ENCODE measurements at regions not wholly inside any gene's neighbourhood (a gene's known extent, or its start where the extent isn't known, plus 50 kb on each side); places are given as distances from the start of the nearest gene placed in this dataset.
"Not testable (repeated sequence)": the region's sequence is repeated elsewhere in the genome, so short reads cannot be mapped to it uniquely, and the experiment has no call there.

DNA sequence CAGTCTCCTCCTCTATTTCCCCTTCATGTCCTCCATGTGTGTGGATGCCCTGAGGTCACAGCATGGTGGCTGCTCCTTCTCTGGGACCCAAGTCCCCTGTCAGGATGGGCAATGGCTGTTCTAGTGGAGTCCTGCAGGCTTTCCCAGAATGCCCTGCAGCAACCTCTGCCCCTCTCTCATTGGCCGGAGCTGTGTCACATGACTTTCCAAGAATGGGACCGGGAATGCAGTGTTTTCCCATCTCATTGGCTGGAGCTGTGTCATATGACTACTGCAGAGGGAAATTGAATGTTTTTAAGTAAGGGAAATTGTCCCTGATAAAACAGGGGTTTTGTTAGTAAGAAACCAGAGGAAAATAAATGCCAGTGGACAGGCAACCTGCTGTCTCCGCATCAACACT, 365.9 kb downstream of the PTPRU start:
- DNase-seq (ENCODE audit: low read depth in 1 of 2, low spot score in 1 of 2), result no peak
- in situ Hi-C loops (cut with HindIII; ENCODE audit: low pct_unique_long_range_greater_than_20kb, low sequenced_read_pairs), result no loop called here
- no peak for TF ChIP-seq JUND (IDR thresholded peaks at IDR 0.05; ENCODE audit: low read depth)

DNA sequence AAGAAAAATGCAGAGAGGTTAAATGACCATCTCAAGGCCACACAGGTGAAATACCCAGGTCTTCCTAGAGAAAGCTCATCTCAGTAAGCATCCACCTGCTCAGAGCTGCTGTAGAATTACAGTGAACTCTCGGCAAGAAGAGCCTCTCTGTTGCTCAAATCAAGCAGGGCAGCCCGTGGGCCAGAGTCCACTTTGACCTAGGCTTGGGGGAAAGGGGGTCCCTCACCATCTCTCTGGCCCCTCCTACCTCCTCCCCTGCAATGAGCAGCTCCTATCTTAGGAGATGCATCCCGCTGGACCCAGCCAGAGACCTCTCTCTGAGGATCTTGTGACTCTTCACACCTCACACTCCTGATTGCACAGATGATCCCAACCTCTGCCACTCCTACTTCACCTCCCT, 364.7 kb downstream of the PTPRU start:
- in situ Hi-C loops (cut with HindIII; ENCODE audit: low pct_unique_long_range_greater_than_20kb, low sequenced_read_pairs), result no loop called here
- DNase-seq (ENCODE audit: low read depth in 1 of 2, low spot score in 1 of 2), result no peak
- no peak for TF ChIP-seq JUND (IDR thresholded peaks at IDR 0.05; ENCODE audit: low read depth)

DNA sequence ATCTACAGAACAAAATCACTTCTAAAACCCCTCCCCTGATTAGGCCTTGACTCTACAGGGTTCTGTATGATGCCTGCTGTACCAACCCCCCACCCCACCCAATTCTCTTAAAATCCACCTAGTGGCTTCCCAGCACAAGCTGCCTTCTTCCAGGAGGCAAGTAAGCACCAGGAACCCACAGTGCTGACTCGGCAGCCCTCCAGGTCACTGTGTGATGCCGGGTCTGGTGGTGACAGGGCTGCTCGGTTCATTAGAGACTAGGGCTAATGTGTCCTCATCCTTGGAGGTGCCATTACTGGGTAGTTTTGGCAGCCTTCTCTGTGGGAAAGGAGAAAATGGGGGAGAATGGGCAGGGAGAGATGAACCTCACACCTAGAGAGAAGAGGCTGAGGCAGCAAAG, 363.5 kb downstream of the PTPRU start:
- no peak for TF ChIP-seq JUND (IDR thresholded peaks at IDR 0.05; ENCODE audit: low read depth)
- DNase-seq (ENCODE audit: low read depth in 1 of 2, low spot score in 1 of 2), result no peak
- in situ Hi-C loops (cut with HindIII; ENCODE audit: low pct_unique_long_range_greater_than_20kb, low sequenced_read_pairs), result no loop called here

DNA sequence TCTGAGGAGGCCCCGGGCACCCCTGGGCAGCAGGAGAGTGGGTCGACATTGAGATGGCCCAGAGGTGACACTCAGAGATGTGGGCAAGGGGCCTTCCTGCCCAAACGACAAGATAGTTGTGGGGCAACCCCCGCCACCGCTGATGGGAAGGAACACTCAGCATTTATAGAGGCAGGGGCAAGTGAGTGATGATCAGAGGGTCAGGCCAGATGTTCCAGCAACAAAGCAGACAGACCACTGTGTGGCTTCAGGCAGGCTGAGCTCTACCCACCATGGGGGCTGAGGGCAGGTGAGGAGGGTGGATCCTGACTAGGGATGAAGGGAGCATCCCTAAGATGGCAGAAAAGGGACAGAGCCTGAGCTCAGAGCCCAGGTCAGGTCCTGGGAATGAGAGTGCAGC, 362.7 kb downstream of the PTPRU start:
- no peak for TF ChIP-seq JUND (IDR thresholded peaks at IDR 0.05; ENCODE audit: low read depth)
- no peak for DNase-seq (ENCODE audit: low read depth in 1 of 2, low spot score in 1 of 2)
- in situ Hi-C loops (cut with HindIII; ENCODE audit: low pct_unique_long_range_greater_than_20kb, low sequenced_read_pairs), result no loop called here

DNA sequence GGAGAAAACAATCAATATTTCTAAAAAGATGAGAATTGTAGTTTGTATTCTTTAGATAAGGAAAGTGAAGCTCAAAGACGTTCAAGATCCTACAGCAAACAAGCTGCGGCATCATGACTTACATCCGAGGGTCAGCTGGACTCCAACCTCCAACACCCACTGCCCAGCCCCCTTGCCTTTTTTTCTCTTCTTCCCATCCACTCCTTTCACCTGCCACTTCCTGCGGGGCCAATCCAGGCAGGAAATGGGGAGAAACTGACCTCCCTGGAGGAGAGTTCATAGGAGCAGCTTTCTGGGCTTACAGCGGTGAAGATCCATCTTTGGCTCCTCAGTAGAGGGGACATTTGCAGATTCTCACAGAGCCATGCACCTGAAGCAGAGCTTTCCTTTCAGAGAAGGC, 361.5 kb downstream of the PTPRU start:
- no peak for DNase-seq (ENCODE audit: low read depth in 1 of 2, low spot score in 1 of 2)
- TF ChIP-seq JUND (IDR thresholded peaks at IDR 0.05; ENCODE audit: low read depth), result no peak
- in situ Hi-C loops (cut with HindIII; ENCODE audit: low pct_unique_long_range_greater_than_20kb, low sequenced_read_pairs), result no loop called here

DNA sequence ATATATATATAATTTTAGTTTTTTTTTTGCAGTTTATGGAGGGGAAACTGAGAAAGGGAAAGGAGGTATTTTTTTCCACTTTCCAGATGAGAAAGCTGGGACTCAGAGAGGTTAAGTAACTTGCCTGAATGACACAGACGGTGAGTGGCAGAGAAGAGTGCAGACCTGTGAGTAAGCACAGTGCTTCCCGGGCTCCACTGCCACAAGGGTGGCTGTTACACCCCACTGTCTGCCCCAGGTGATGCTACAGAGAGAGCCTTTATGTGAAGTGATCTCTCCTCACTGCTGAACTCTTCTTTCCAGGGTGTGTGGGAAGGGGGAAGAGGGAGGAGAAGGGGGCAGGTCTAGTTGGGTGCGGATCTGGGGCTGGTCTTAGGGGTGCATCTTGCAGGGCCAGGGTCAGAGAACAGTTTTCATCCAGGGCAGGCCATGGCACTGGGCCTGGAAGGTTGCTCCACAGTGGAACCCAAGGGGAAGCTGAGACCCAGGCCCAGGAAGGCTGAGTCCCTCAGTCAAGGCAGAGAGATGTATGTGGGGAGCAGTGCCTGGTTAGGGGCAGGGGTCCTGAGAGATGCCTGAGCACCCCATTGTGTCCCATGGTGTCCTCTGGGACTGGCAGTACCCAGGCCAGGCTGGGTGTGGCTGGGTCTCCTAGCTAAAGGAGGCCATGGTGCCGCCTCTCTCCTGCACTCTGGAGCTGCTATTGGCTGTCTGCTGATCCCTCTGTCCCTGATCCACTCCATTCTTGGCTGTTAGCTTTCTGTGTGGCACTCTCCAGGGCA, 357.5 kb downstream of the PTPRU start:
- no peak for DNase-seq (ENCODE audit: low read depth in 1 of 2, low spot score in 1 of 2)
- TF ChIP-seq JUND (IDR thresholded peaks at IDR 0.05; ENCODE audit: low read depth), result no peak

DNA sequence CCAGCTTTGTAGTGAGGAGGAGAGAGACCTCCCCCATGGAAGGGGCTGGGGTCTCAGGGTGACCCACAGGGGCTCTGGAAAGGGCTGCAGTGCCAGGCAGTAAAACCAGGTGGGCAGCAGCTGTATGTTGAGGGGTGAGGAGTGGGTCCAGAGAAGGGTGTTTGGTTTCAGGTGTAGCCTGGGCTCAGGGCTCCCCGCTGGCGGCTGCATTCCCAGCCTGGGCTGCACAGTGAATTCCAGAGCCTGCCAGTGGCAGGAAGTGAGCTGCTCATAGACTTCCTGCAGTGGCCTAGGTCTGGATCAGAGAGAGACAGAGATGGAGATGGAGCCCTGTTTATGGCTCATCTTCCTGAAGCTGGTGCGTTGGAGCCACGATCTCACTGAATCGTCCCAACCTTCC, 356.4 kb downstream of the PTPRU start:
- in situ Hi-C loops (cut with HindIII; ENCODE audit: low pct_unique_long_range_greater_than_20kb, low sequenced_read_pairs), result no loop called here
- TF ChIP-seq JUND (IDR thresholded peaks at IDR 0.05; ENCODE audit: low read depth), result no peak
- DNase-seq (ENCODE audit: low read depth in 1 of 2, low spot score in 1 of 2), result no peak

More for the DNA sequence above, 357.5 kb downstream of the PTPRU start:
- in situ Hi-C loops (cut with HindIII; ENCODE audit: low pct_unique_long_range_greater_than_20kb, low sequenced_read_pairs), result no loop called here

DNA sequence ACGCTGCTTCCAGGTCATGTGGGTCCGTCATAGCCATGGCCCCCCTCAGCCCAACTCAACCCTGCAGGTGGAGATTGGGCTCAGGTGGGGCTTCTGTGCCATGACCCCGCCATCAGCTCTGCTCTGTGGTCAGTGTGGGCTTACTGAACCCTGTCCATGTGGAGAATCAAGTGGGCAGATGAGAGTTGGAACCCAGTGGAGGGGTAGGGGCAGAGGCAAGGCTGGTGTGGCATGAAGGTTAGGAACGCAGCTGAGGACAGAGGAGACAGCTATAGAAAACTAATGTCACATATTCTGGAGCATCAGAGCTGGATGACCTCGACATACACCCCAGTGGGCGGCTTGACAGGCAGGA, 355.9 kb downstream of the PTPRU start:
- no peak for TF ChIP-seq JUND (IDR thresholded peaks at IDR 0.05; ENCODE audit: low read depth)
- no peak for DNase-seq (ENCODE audit: low read depth in 1 of 2, low spot score in 1 of 2)
- in situ Hi-C loops (cut with HindIII; ENCODE audit: low pct_unique_long_range_greater_than_20kb, low sequenced_read_pairs), result no loop called here

DNA sequence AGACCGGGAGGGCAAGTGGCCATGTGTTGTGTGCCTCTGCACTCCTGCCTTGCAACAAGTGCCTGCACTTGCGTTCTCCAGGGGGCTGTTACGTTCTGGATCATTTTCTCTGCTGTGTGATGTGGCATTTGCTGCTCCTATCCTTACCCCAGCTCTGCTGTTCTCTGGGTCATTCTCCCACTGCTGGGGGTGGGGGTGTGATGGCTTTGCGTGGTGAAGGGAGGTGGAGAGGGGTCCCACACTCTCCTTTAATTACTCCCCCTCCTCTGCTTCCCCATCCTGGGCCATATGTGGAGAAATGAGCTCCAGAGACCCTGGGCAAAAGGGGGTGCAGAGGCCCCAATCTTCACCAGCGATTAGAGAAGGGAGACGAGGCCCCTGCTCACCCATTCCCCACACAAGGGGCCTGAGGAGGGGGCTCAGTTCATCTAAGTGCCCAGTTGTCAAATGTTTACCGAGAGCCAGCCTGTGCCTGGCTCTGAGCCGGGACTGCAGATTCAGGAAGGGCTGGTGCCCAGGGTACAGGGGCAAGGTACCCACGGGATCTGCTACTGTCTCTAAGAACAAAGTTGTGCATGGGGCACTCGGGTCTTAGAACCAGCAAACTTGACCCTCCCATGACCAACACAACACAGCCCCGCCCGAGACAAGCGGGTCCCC, 355.4 kb downstream of the PTPRU start:
- in situ Hi-C loops (cut with HindIII; ENCODE audit: low pct_unique_long_range_greater_than_20kb, low sequenced_read_pairs), result no loop called here
- DNase-seq (ENCODE audit: low read depth in 1 of 2, low spot score in 1 of 2), result no peak
- TF ChIP-seq JUND (IDR thresholded peaks at IDR 0.05; ENCODE audit: low read depth), result no peak

DNA sequence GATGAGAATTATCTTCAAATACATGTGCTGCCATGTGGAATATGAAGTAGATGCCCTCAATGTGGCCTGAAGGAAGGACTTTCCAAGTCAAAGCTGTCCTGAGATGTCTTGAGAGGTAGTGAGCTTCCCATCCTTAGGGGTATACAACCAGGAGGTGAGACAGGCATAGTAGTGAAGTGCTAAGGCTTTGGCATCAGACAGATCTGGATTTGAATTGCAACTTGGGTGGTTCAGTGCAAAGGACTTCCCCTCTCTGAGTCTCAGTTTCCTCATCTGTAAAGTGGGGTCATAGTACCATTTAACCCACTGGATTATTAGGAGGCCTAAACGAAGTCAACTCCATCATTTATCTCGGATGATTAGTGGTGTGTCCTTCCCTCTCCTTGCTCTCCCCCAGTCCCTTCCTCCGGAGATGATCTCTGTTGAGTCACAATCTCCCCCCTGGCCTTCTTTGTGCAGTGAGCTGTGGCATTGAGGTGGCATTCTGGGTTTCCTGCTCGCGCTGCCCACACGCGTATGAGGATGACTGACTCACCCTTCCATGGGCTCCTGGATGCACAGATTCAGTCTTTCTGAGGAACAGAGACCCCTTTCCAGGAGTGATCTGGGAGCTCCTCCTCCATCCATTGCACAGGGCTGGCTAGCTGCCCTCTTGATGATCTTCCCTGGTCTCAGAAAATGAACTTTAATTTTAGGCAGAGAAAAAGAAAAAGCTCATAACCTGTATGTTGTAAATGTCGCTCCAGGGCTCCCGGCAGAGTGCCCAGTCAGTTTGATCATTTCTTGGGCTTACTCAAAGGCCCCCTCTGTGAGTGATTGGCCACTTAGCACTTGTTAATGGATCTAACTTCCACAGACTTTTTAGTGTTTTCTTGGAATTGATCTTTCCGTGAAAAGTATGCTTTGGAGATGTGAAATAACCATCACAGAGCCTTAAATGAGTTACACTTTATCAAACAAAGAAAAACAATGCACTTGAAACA, 354.6 kb downstream of the PTPRU start:
- in situ Hi-C loops (cut with HindIII; ENCODE audit: low pct_unique_long_range_greater_than_20kb, low sequenced_read_pairs), result no loop called here
- no peak for TF ChIP-seq JUND (IDR thresholded peaks at IDR 0.05; ENCODE audit: low read depth)
- DNase-seq (ENCODE audit: low read depth in 1 of 2, low spot score in 1 of 2), result no peak

DNA sequence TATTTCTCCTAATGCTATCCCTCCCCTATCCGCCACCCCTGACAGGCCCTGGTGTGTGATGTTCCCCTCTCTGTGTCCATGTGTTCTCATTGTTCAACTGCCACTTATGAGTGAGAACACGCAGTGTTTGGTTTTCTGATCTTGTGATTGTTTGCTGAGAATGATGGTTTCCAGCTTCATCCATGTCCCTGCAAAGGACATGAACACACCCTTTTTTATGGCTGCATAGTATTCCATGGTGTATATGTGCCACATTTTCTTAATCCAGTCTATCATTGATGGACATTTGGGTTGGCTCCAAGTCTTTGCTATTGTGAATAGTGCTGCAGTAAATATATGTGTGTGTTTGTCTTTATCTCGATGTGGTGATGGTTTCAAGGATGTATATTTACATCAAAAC, 353.4 kb downstream of the PTPRU start:
- in situ Hi-C loops (cut with HindIII; ENCODE audit: low pct_unique_long_range_greater_than_20kb, low sequenced_read_pairs); DNase-seq (ENCODE audit: low read depth in 1 of 2, low spot score in 1 of 2): not testable (repeated sequence)

DNA sequence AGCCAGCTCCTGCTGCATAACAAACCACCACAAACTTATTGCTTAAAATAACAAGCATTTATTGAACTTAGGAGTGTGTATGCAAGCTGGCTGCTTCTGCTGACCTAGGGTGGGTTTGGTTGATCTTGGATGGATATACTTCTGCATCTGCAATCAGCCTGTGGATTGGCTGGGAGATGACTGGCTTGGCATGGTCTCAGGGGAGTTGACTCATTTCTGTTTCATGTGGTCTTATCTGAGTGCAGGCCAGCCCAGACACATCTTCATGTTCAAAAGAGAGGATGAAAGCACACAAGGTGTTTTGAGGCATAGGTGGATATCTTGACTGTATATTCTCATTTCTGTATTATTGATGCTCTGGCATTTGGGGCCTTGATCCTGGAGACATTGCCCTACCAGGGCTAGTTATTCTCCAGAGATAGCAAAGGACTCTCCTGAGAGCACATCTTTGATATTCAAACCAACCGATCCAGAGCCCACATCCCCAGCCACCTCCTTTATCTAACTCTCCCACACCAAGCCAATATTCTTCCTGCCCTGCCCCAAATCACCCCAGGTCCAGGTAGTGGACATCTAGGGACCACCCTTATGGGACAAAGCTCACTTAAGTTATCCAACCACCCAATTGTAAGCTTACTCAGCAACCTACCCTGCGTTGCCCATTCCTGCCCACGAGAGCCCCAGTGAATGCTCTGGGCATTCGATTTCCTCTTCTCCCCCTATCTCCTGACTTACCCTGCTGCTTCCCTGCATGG, 350.8 kb downstream of the PTPRU start:
- in situ Hi-C loops (cut with HindIII; ENCODE audit: low pct_unique_long_range_greater_than_20kb, low sequenced_read_pairs), result no loop called here
- no peak for DNase-seq (ENCODE audit: low read depth in 1 of 2, low spot score in 1 of 2)
- TF ChIP-seq JUND (IDR thresholded peaks at IDR 0.05; ENCODE audit: low read depth), result no peak

All from T47D (cell line).